Activated CD4-positive, alpha-beta T cell treated with anti-CD3 and anti-CD28 coated beads for 1 hour (primary cell): ENCODE measurements at regions not wholly inside any gene's neighbourhood (a gene's known extent, or its start where the extent isn't known, plus 50 kb on each side); places are given as distances from the start of the nearest gene placed in this dataset.
A peak's percentile ranks its signal among the peaks of the same experiment; 100 is the strongest.
"Not testable (repeated sequence)": the region's sequence is repeated elsewhere in the genome, so short reads cannot be mapped to it uniquely, and the experiment has no call there.

ENCODE experiments used
- DNase-seq: peaks from one replicate; pipeline ENCODE4 v3.0.0-alpha.2; 2020

- DNase-seq, result no peak
Observed at GRCh38 chr10:25869609-25870008, 64.4 kb upstream of the MYO3A start.

- DNase-seq, result not testable (repeated sequence)
Observed at GRCh38 chr10:25874402-25874801, 59.6 kb upstream of the MYO3A start.

GRCh38 chr10:25875556-25876165 lies 58.4 kb upstream of the MYO3A start:
- peak; percentile 25 for DNase-seq

- no peak for DNase-seq
Observed at GRCh38 chr10:25877296-25877695, 56.7 kb upstream of the MYO3A start.
